WTC11 (cell line): ENCODE measurements at regions not wholly inside any gene's neighbourhood (a gene's known extent, or its start where the extent isn't known, plus 50 kb on each side); places are given as distances from the start of the nearest gene placed in this dataset.

Source experiments
- ATAC-seq: fragments of 200-7000 bp; cut with Tn5 transposase; 2 replicates; pipeline ENCODE4 v1.10.0; 2021; ENCODE audit warnings: mild to moderate bottlenecking, moderate library complexity
- CTCF ChIA-PET: fragments of 300-600 bp; sonication (Branson Sonifier 250); formaldehyde crosslinking; loops from one replicate; lab custom pipeline; 2021; ENCODE audit warnings: antibody characterized with exemption; lab: Charles Lee
- POLR2A ChIA-PET: fragments of 350-600 bp; sonication (Branson Sonifier 250); formaldehyde crosslinking; loops from one replicate; lab custom pipeline; 2021; ENCODE audit warnings: antibody characterized with exemption; lab: Charles Lee
- DNase-seq: peaks from one replicate; pipeline ENCODE4 v3.0.0; 2021; ENCODE audit warnings: low spot score
- H3K27ac Mint-ChIP-seq: 2 replicates; pipeline ENCODE4 v1.8.0; 2021; ENCODE audit warnings: mixed read lengths
- H3K27me3 Mint-ChIP-seq: 2 replicates; pipeline ENCODE4 v1.8.0; 2021; ENCODE audit warnings: low read depth, mild to moderate bottlenecking, moderate library complexity, mixed read lengths
- H3K36me3 Mint-ChIP-seq: 2 replicates; pipeline ENCODE4 v1.8.0; 2021; ENCODE audit warnings: mixed read lengths
- H3K4me1 Mint-ChIP-seq: 2 replicates; pipeline ENCODE4 v1.8.0; 2022; ENCODE audit warnings: mixed read lengths
- H3K4me3 Mint-ChIP-seq: 2 replicates; pipeline ENCODE4 v1.8.0; 2021; ENCODE audit warnings: mild to moderate bottlenecking, moderate library complexity, mixed read lengths
- H3K9me3 Mint-ChIP-seq: 2 replicates; pipeline ENCODE4 v1.8.0; 2021; ENCODE audit warnings: mixed read lengths
- AFF4 ChIP-seq: sonication (generic); formaldehyde crosslinking; IDR thresholded peaks from 2 replicates; pipeline ENCODE4 v1.8.1; 2023; ENCODE audit warnings: mild to moderate bottlenecking, missing genetic modification reagents, borderline replicate concordance
- AR ChIP-seq: fragments of 250-450 bp; sonication (Bioruptor Pico); IDR thresholded peaks from 2 replicates; pipeline ENCODE4 v1.9.0; 2021; ENCODE audit warnings: mild to moderate bottlenecking
- ATF2 ChIP-seq: sonication (generic); formaldehyde crosslinking; IDR thresholded peaks from 2 replicates; pipeline ENCODE4 v1.8.1; 2022; ENCODE audit warnings: low read depth, missing genetic modification reagents, borderline replicate concordance
- CBFB ChIP-seq: sonication (generic); formaldehyde crosslinking; IDR thresholded peaks from 2 replicates; pipeline ENCODE4 v1.8.1; 2022; ENCODE audit warnings: mild to moderate bottlenecking, low read depth, missing genetic modification reagents
- E2F1 ChIP-seq: sonication (generic); formaldehyde crosslinking; IDR thresholded peaks from 2 replicates; pipeline ENCODE4 v1.8.0; 2022; ENCODE audit warnings: mild to moderate bottlenecking, missing genetic modification reagents
- GRHL2 ChIP-seq: fragments of 250-450 bp; sonication (Bioruptor Pico); IDR thresholded peaks from 2 replicates; pipeline ENCODE4 v1.8.0; 2022; ENCODE audit warnings: mild to moderate bottlenecking, moderate library complexity; ENCODE audit not compliant: insufficient replicate concordance, severe bottlenecking
- HMGA2 ChIP-seq: fragments of 250-450 bp; sonication (Bioruptor Pico); IDR thresholded peaks from 2 replicates; pipeline ENCODE4 v1.4.0; 2021; ENCODE audit warnings: mild to moderate bottlenecking, moderate library complexity
- IRF2 ChIP-seq: sonication (generic); formaldehyde crosslinking; IDR thresholded peaks from 2 replicates; pipeline ENCODE4 v1.8.0; 2022; ENCODE audit warnings: low read depth, missing genetic modification reagents, borderline replicate concordance
- MLX ChIP-seq: sonication (generic); formaldehyde crosslinking; IDR thresholded peaks from 2 replicates; pipeline ENCODE4 v1.8.1; 2023; ENCODE audit warnings: mild to moderate bottlenecking, missing genetic modification reagents, moderate library complexity
- MYBL2 ChIP-seq: sonication (generic); formaldehyde crosslinking; IDR thresholded peaks from 2 replicates; pipeline ENCODE4 v1.8.1; 2023; ENCODE audit warnings: mild to moderate bottlenecking, moderate library complexity, missing genetic modification reagents
- NFATC4 ChIP-seq: fragments of 250-450 bp; sonication (Bioruptor Pico); IDR thresholded peaks from 2 replicates; pipeline ENCODE4 v1.9.0; 2021; ENCODE audit warnings: mild to moderate bottlenecking
- NFYB ChIP-seq: sonication (generic); formaldehyde crosslinking; conservative IDR thresholded peaks from 2 replicates; pipeline ENCODE4 v1.8.0; 2022; ENCODE audit warnings: low read depth, missing genetic modification reagents
- PRDM15 ChIP-seq: sonication (generic); formaldehyde crosslinking; IDR thresholded peaks from 2 replicates; pipeline ENCODE4 v1.8.0; 2022; ENCODE audit warnings: missing genetic modification reagents
- USF2 ChIP-seq: sonication (generic); formaldehyde crosslinking; IDR thresholded peaks from 2 replicates; pipeline ENCODE4 v1.8.1; 2023; ENCODE audit warnings: mild to moderate bottlenecking, missing genetic modification reagents, moderate library complexity
- ZNF219 ChIP-seq: sonication (generic); formaldehyde crosslinking; IDR thresholded peaks from 2 replicates; pipeline ENCODE4 v1.8.0; 2023; ENCODE audit warnings: missing genetic modification reagents, mild to moderate bottlenecking, borderline replicate concordance
- ZNF263 ChIP-seq: sonication (generic); formaldehyde crosslinking; IDR thresholded peaks from 2 replicates; pipeline ENCODE4 v1.8.1; 2022; ENCODE audit warnings: low read depth, mild to moderate bottlenecking, moderate library complexity, missing genetic modification reagents
- ZSCAN18 ChIP-seq: fragments of 250-450 bp; sonication (Bioruptor Pico); IDR thresholded peaks from 2 replicates; pipeline ENCODE4 v2.1.2; 2022; ENCODE audit warnings: mild to moderate bottlenecking, moderate library complexity

GRCh38 chr1:177546346-177546745, 375.6 kb downstream of the BRINP2 start:
- H3K27me3 Mint-ChIP-seq, result no peaks in the 10 kb centered on the region
- H3K4me1 Mint-ChIP-seq, result no peaks in the 10 kb centered on the region
- ChIA-PET POLR2A (no interaction called here), CTCF (no interaction called here)
- no peak overlapping the region for H3K27ac Mint-ChIP-seq
- no peak for ATAC-seq
- no peak overlapping the region for H3K4me3 Mint-ChIP-seq
- TF ChIP-seq AFF4 (CRISPR knock-in tag), result no peak
- no peak for TF ChIP-seq MLX (CRISPR knock-in tag)
- TF ChIP-seq AR, result no peak
- TF ChIP-seq ZNF263 (CRISPR knock-in tag), result no peak
- TF ChIP-seq HMGA2, result no peak
- no peaks in the 10 kb centered on the region for H3K36me3 Mint-ChIP-seq
- DNase-seq, result no peak
- peaks cover 5% of the 10 kb centered on the region for H3K9me3 Mint-ChIP-seq

GRCh38 chr1:177526201-177526600, 355.4 kb downstream of the BRINP2 start:
- no peak overlapping the region for H3K4me3 Mint-ChIP-seq

More at GRCh38 chr1:177526201-177526600, 355.4 kb downstream of the BRINP2 start:
- no peak for TF ChIP-seq E2F1 (CRISPR knock-in tag)
- TF ChIP-seq NFYB (CRISPR knock-in tag), result no peak
- TF ChIP-seq IRF2, result no peak
- no peak for TF ChIP-seq CBFB
- no peak for TF ChIP-seq MYBL2 (CRISPR knock-in tag)
- no peak for TF ChIP-seq GRHL2 (CRISPR knock-in tag)
- TF ChIP-seq NFATC4 (CRISPR knock-in tag), result no peak
- no peak for TF ChIP-seq ZSCAN18 (CRISPR knock-in tag)
- TF ChIP-seq ZNF219, result no peak
- no peak for TF ChIP-seq ZNF263 (CRISPR knock-in tag)
- no peak for TF ChIP-seq USF2 (CRISPR knock-in tag)
- TF ChIP-seq PRDM15 (CRISPR knock-in tag), result no peak
- TF ChIP-seq ATF2 (CRISPR knock-in tag), result no peak
- CTCF ChIA-PET, result no interaction called here
- H3K4me1 Mint-ChIP-seq, result peaks cover 6% of the 10 kb centered on the region
- POLR2A ChIA-PET, result no interaction called here
- no peaks in the 10 kb centered on the region for H3K27me3 Mint-ChIP-seq
- H3K27ac Mint-ChIP-seq, result no peak overlapping the region
- no peaks in the 10 kb centered on the region for H3K36me3 Mint-ChIP-seq
- peaks cover 2% of the 10 kb centered on the region; the same call in 1 of the 2 replicates for H3K9me3 Mint-ChIP-seq
- DNase-seq (no peak), ATAC-seq (no peak)
